ENCODE measurements at regions not wholly inside any gene's neighbourhood (a gene's known extent, or its start where the extent isn't known, plus 50 kb on each side); places are given as distances from the start of the nearest gene placed in this dataset.

GRCh38 chr2:113822087-113822815 lies 65.8 kb upstream of the SLC35F5 start:
- peaks cover 11% of the 10 kb centered on the region for H3K4me1 ChIP-seq (ENCODE audit: control insufficient read depth, extremely low read depth, insufficient read depth, low read length)
- ChIA-PET CTCF (no interaction called here), POLR2A (interaction anchor here (0.7 kb wide), 1 partner anchor 44 kb away, joined by 3 read pairs; no protein-coding TSS in a partner anchor)
- TF ChIP-seq GATA2 (IDR thresholded peaks at IDR 0.05; ENCODE audit: insufficient read depth, insufficient read length, low read depth, low read length) (no peak), FOS (IDR thresholded peaks at IDR 0.05; ENCODE audit: borderline replicate concordance, insufficient read depth, low read length) (no peak), POLR2A (IDR thresholded peaks at IDR 0.05; ENCODE audit: low read depth, low read length) (no peak), MYC (IDR thresholded peaks at IDR 0.05; ENCODE audit: low read depth, low read length) (no peak), POLR2AphosphoS5 (IDR thresholded peaks at IDR 0.05; ENCODE audit: insufficient read depth, low read depth, low read length) (no peak), EZH2 (IDR thresholded peaks at IDR 0.05; ENCODE audit: borderline replicate concordance, low read depth, low read length, severe bottlenecking) (no peak), JUN (IDR thresholded peaks at IDR 0.05; ENCODE audit: borderline replicate concordance, insufficient read depth, insufficient read length, low read depth) (no peak)
- TF ChIP-seq, protein P1, sequence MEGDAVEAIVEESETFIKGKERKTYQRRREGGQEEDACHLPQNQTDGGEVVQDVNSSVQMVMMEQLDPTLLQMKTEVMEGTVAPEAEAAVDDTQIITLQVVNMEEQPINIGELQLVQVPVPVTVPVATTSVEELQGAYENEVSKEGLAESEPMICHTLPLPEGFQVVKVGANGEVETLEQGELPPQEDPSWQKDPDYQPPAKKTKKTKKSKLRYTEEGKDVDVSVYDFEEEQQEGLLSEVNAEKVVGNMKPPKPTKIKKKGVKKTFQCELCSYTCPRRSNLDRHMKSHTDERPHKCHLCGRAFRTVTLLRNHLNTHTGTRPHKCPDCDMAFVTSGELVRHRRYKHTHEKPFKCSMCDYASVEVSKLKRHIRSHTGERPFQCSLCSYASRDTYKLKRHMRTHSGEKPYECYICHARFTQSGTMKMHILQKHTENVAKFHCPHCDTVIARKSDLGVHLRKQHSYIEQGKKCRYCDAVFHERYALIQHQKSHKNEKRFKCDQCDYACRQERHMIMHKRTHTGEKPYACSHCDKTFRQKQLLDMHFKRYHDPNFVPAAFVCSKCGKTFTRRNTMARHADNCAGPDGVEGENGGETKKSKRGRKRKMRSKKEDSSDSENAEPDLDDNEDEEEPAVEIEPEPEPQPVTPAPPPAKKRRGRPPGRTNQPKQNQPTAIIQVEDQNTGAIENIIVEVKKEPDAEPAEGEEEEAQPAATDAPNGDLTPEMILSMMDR (IDR thresholded peaks at IDR 0.05; ENCODE audit: extremely low read depth in 1 of 2, insufficient read depth in 1 of 2, low read depth in 1 of 2, low read length in 2 of 2): no peak
- TF ChIP-seq, protein P2, sequence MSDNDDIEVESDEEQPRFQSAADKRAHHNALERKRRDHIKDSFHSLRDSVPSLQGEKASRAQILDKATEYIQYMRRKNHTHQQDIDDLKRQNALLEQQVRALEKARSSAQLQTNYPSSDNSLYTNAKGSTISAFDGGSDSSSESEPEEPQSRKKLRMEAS (IDR thresholded peaks at IDR 0.05; ENCODE audit: insufficient read depth, insufficient read length): no peak
- H3K4me3 ChIP-seq (replicated peaks in 1 of 3; ENCODE audit: insufficient read depth in 1 of 3, low read depth in 1 of 3, low read length in 3 of 3): no peak overlapping the region
- no peaks in the 10 kb centered on the region for H3K79me2 ChIP-seq (ENCODE audit: control insufficient read depth, insufficient read depth, low read length)
- H3K36me3 ChIP-seq (ENCODE audit: control insufficient read depth in 2 of 2, extremely low read depth in 1 of 2, insufficient read depth in 2 of 2, low read length in 2 of 2): no peaks in the 10 kb centered on the region
- H4K20me1 ChIP-seq (replicated peaks; ENCODE audit: control insufficient read depth, extremely low read depth, insufficient read depth, low read length): no peaks in the 10 kb centered on the region
- intact Hi-C loops (cut with micrococcal nuclease): no loop called here
- dilution Hi-C loops (cut with MboI; ENCODE audit: extremely low pct_ligation_motif_present, low sequenced_read_pairs): no loop called here
- no peak overlapping the region for H3K9ac ChIP-seq (replicated peaks; ENCODE audit: extremely low read depth, insufficient read depth, low read length)
- DNase-seq (ENCODE audit: low read depth, low spot score): no peak
- H3K4me2 ChIP-seq (ENCODE audit: insufficient read depth, low read length): no peak overlapping the region
- H3K9me1 ChIP-seq (replicated peaks; ENCODE audit: control insufficient read depth, extremely low read depth, insufficient read depth, low read length): no peaks in the 10 kb centered on the region
- H3K27me3 ChIP-seq (ENCODE audit: control insufficient read depth in 2 of 2, insufficient read depth in 2 of 2, low read length in 2 of 2): no peaks in the 10 kb centered on the region
- no peak overlapping the region for H2AFZ ChIP-seq (ENCODE audit: low read depth, low read length)
- no TSS peak for BruUV-seq (replicated peaks)
- H3K9me3 ChIP-seq (replicated peaks; ENCODE audit: control insufficient read depth, insufficient read depth, low read length): no peaks in the 10 kb centered on the region
- H3K27ac ChIP-seq (ENCODE audit: insufficient read depth, low read depth, low read length): no peak overlapping the region
- FAIRE-seq: no peak
